ENCODE measurements at regions not wholly inside any gene's neighbourhood (a gene's known extent, or its start where the extent isn't known, plus 50 kb on each side); places are given as distances from the start of the nearest gene placed in this dataset.

GRCh38 chr4:125749354-125749753 lies 434.6 kb downstream of the FAT4 start:
- no peak for ATAC-seq
- TF ChIP-seq ESRRG (CRISPR knock-in tag; IDR thresholded peaks at IDR 0.05) (no peak), TCF4 (CRISPR knock-in tag; IDR thresholded peaks at IDR 0.05; ENCODE audit: borderline replicate concordance) (no peak), OSR1 (CRISPR knock-in tag; IDR thresholded peaks at IDR 0.05) (no peak), TSHZ2 (CRISPR knock-in tag; IDR thresholded peaks at IDR 0.05) (no peak), CSDC2 (CRISPR knock-in tag; IDR thresholded peaks at IDR 0.05) (no peak), ZFP3 (CRISPR knock-in tag; IDR thresholded peaks at IDR 0.05) (no peak)

GRCh38 chr4:125750399-125750798 lies 435.6 kb downstream of the FAT4 start:
- ATAC-seq: peak; percentile 49; the same call in 1 of the 3 replicates
- no peak for TF ChIP-seq ZC3H10 (CRISPR knock-in tag; IDR thresholded peaks at IDR 0.05)
- TF ChIP-seq ZNF70 (CRISPR knock-in tag; IDR thresholded peaks at IDR 0.05): no peak

GRCh38 chr4:125750828-125751466 lies 436.2 kb downstream of the FAT4 start:
- TF ChIP-seq ZNF70 (CRISPR knock-in tag; IDR thresholded peaks at IDR 0.05) (no peak), ZFP30 (CRISPR knock-in tag; IDR thresholded peaks at IDR 0.05) (no peak)
- ATAC-seq: peak; percentile 76

- ATAC-seq: no peak
- TF ChIP-seq ZNF8 (CRISPR knock-in tag; IDR thresholded peaks at IDR 0.05) (0 out of 2 replicates have a peak, but pooled peaks have one; percentile 28), CSDC2 (CRISPR knock-in tag; IDR thresholded peaks at IDR 0.05) (no peak), ZC3H10 (CRISPR knock-in tag; IDR thresholded peaks at IDR 0.05) (no peak), CSRNP3 (CRISPR knock-in tag; IDR thresholded peaks at IDR 0.05) (0 out of 2 replicates have a peak, but pooled peaks have one; percentile 26), ISL1 (CRISPR knock-in tag; IDR thresholded peaks at IDR 0.05) (peak; percentile 91), CREB5 (CRISPR knock-in tag; IDR thresholded peaks at IDR 0.05; ENCODE audit: low read depth) (peak; percentile 50; the same call in 1 of the 2 replicates), PPARA (CRISPR knock-in tag; IDR thresholded peaks at IDR 0.05; ENCODE audit: borderline replicate concordance) (no peak), TCF4 (CRISPR knock-in tag; IDR thresholded peaks at IDR 0.05; ENCODE audit: borderline replicate concordance) (peak; percentile 97), TSHZ2 (CRISPR knock-in tag; IDR thresholded peaks at IDR 0.05) (peak; percentile 48; the same call in 1 of the 2 replicates)
Measured at GRCh38 chr4:125758438-125758837, 443.7 kb downstream of the FAT4 start.

- TF ChIP-seq PATZ1 (CRISPR knock-in tag; IDR thresholded peaks at IDR 0.05; ENCODE audit: borderline replicate concordance) (no peak), TOX (CRISPR knock-in tag; IDR thresholded peaks at IDR 0.05; ENCODE audit: borderline replicate concordance) (no peak), CREB5 (CRISPR knock-in tag; IDR thresholded peaks at IDR 0.05; ENCODE audit: low read depth) (no peak), ZNF70 (CRISPR knock-in tag; IDR thresholded peaks at IDR 0.05) (0 out of 2 replicates have a peak, but pooled peaks have one; percentile 18)
Measured at GRCh38 chr4:125760201-125760819, 445.6 kb downstream of the FAT4 start.

More at GRCh38 chr4:125760201-125760819, 445.6 kb downstream of the FAT4 start:
- no peak for ATAC-seq
